ENCODE measurements at regions not wholly inside any gene's neighbourhood (a gene's known extent, or its start where the extent isn't known, plus 50 kb on each side); places are given as distances from the start of the nearest gene placed in this dataset.
"Not testable (repeated sequence)": the region's sequence is repeated elsewhere in the genome, so short reads cannot be mapped to it uniquely, and the experiment has no call there.

- no peak for DNase-seq (ENCODE audit: low spot score)
Observed at GRCh38 chr1:209105701-209106100, 477.8 kb upstream of the CAMK1G start.

GRCh38 chr1:209106237-209106741 is 477.2 kb upstream of the CAMK1G start:
- DNase-seq (ENCODE audit: low spot score): peak; percentile 37

- no peak for DNase-seq (ENCODE audit: low spot score)
Observed at GRCh38 chr1:209106861-209107260, 476.7 kb upstream of the CAMK1G start.

- DNase-seq (ENCODE audit: low spot score): no peak
Observed at GRCh38 chr1:209107535-209107934, 476.0 kb upstream of the CAMK1G start.

GRCh38 chr1:209109001-209109785 is 474.3 kb upstream of the CAMK1G start:
- no peak for DNase-seq (ENCODE audit: low spot score)

GRCh38 chr1:209113521-209113920 is 470.0 kb upstream of the CAMK1G start:
- no peak for DNase-seq (ENCODE audit: low spot score)

- DNase-seq (ENCODE audit: low spot score): no peak
Observed at GRCh38 chr1:209116705-209117104, 466.8 kb upstream of the CAMK1G start.

GRCh38 chr1:209123601-209124000 is 459.9 kb upstream of the CAMK1G start:
- no peak for DNase-seq (ENCODE audit: low spot score)

GRCh38 chr1:209129091-209129490 is 454.4 kb upstream of the CAMK1G start:
- not testable (repeated sequence) for DNase-seq (ENCODE audit: low spot score)

GRCh38 chr1:209130886-209131285 is 452.6 kb upstream of the CAMK1G start:
- no peak for DNase-seq (ENCODE audit: low spot score)

- DNase-seq (ENCODE audit: low spot score): no peak
Observed at GRCh38 chr1:209132736-209133467, 450.6 kb upstream of the CAMK1G start.

- DNase-seq (ENCODE audit: low spot score): no peak
Observed at GRCh38 chr1:209134001-209134400, 449.5 kb upstream of the CAMK1G start.

- DNase-seq (ENCODE audit: low spot score): no peak
Observed at GRCh38 chr1:209143916-209144315, 439.6 kb upstream of the CAMK1G start.

GRCh38 chr1:209150114-209150513 is 433.4 kb upstream of the CAMK1G start:
- peak; percentile 41 for DNase-seq (ENCODE audit: low spot score)

- DNase-seq (ENCODE audit: low spot score): no peak
Observed at GRCh38 chr1:209153411-209153810, 430.1 kb upstream of the CAMK1G start.

GRCh38 chr1:209154912-209155311 is 428.6 kb upstream of the CAMK1G start:
- DNase-seq (ENCODE audit: low spot score): no peak

- DNase-seq (ENCODE audit: low spot score): no peak
Observed at GRCh38 chr1:209155546-209155945, 428.0 kb upstream of the CAMK1G start.

GRCh38 chr1:209156991-209157390 is 426.5 kb upstream of the CAMK1G start:
- no peak for DNase-seq (ENCODE audit: low spot score)

- DNase-seq (ENCODE audit: low spot score): peak; percentile 20
Observed at GRCh38 chr1:209157546-209158249, 425.8 kb upstream of the CAMK1G start.

GRCh38 chr1:209158851-209159250 is 424.7 kb upstream of the CAMK1G start:
- no peak for DNase-seq (ENCODE audit: low spot score)

GRCh38 chr1:209160230-209160629 is 423.3 kb upstream of the CAMK1G start:
- no peak for DNase-seq (ENCODE audit: low spot score)

GRCh38 chr1:209162651-209163050 is 420.9 kb upstream of the CAMK1G start:
- DNase-seq (ENCODE audit: low spot score): no peak

Data from SK-N-DZ (cell line).